Activated T-helper 17 cell treated with anti-CD3 and anti-CD28 coated beads, Interleukin-2, amount 50 U/mL, for 72 hours (primary cell): ENCODE measurements at regions not wholly inside any gene's neighbourhood (a gene's known extent, or its start where the extent isn't known, plus 50 kb on each side); places are given as distances from the start of the nearest gene placed in this dataset.
A peak's percentile ranks its signal among the peaks of the same experiment; 100 is the strongest.
"Not testable (repeated sequence)": the region's sequence is repeated elsewhere in the genome, so short reads cannot be mapped to it uniquely, and the experiment has no call there.

Experiments
- ATAC-seq: fragments of 150-1000 bp; cut with Tn5 transposase; replicated peaks from 2 replicates; pipeline ENCODE4 v1.10.0; 2021; ENCODE audit warnings: mild to moderate bottlenecking, moderate library complexity
- H3K27ac Mint-ChIP-seq: one replicate; pipeline ENCODE4 v1.8.0; 2022; ENCODE audit warnings: mixed read lengths
- H3K27me3 Mint-ChIP-seq: one replicate; pipeline ENCODE4 v1.8.0; 2022; ENCODE audit warnings: mixed read lengths
- H3K36me3 Mint-ChIP-seq: one replicate; pipeline ENCODE4 v1.8.0; 2022; ENCODE audit warnings: low read depth, mild to moderate bottlenecking, mixed read lengths
- H3K4me1 Mint-ChIP-seq: one replicate; pipeline ENCODE4 v1.8.0; 2022; ENCODE audit warnings: mixed read lengths
- H3K4me3 Mint-ChIP-seq: one replicate; pipeline ENCODE4 v1.8.0; 2022; ENCODE audit warnings: mild to moderate bottlenecking, mixed read lengths
- H3K9me3 Mint-ChIP-seq: one replicate; pipeline ENCODE4 v1.8.0; 2022; ENCODE audit warnings: mixed read lengths

DNA sequence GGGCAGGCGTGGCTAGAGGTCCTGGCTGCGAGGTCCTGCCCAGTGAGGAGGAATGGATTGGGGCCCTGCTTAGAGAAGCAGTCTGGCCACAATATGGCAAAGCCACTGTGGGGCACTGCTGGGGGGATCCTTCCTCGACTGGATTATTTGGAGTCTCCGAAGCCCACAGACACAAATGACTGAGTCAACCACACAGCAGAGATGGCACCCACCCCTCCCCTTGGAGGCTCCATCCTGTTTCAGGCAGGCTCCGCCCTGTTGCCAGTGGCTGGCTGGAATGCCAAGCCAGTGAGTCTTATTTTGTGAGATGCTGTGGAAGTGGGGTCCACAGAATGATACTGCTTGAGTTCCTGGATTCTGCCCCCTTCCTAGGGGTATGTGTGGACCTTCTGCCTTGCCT, 363.9 kb downstream of the PPP1R2C start:
- no peak for ATAC-seq
- H3K4me1 Mint-ChIP-seq: no peaks in the 10 kb centered on the region
- H3K27me3 Mint-ChIP-seq: no peaks in the 10 kb centered on the region
- no peak overlapping the region for H3K27ac Mint-ChIP-seq
- H3K4me3 Mint-ChIP-seq: no peak overlapping the region
- no peaks in the 10 kb centered on the region for H3K36me3 Mint-ChIP-seq
- no peaks in the 10 kb centered on the region for H3K9me3 Mint-ChIP-seq

DNA sequence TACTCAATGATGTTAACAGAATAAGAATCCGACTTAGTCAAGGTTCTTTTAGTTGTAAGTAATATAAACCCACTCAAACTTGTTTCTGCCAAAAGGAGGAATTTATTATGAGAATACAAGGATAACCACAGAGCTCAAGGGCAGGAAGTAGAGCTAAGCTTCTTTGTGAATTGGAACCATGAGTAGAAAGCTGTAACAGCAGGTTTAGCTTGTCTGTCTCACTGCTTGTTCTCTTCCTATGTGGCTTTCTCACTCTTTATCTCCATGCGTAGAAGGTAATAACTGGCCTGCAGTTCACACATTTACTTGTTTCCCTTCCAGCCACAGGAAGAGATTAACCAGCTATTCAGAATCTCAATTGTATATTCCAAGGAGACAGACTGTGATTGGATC, 378.3 kb downstream of the PPP1R2C start:
- H3K4me1 Mint-ChIP-seq: peaks cover 12% of the 10 kb centered on the region
- no peaks in the 10 kb centered on the region for H3K27me3 Mint-ChIP-seq
- H3K27ac Mint-ChIP-seq: peak overlapping the region; percentile 66
- H3K36me3 Mint-ChIP-seq: no peaks in the 10 kb centered on the region
- no peaks in the 10 kb centered on the region for H3K9me3 Mint-ChIP-seq
- peak overlapping the region; percentile 44 for H3K4me3 Mint-ChIP-seq
- peak; percentile 16 for ATAC-seq

DNA sequence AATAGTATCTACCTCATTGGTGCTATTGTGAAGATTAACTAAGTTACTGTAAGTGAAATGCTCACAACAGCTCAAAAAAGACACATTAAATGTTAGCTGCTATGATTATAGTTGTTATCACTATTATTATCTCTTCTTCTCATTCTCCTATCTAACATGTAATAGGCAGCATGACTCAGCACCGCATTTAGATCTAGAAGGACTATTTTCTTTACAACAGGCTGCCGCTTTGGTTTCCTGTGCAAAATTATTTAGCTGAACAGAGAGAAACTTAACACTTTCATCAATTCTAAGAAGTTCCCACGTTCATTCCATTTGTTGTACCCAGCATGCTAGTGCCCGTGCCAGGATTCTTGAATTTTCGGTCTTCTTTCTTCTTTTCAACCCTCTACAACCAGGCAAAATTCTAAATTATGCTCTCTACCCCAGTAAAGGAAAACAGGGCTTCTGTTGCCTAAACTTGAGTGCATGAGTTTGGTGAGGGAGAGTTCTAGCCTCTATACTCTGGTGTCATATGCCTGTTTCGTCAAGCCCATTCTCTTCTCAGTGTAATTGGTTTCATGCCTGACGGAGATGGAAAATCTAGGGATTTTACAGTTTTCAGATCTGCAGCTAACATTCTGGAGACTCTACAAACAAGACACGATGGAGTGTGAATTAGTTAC, 378.9 kb downstream of the PPP1R2C start:
- H3K4me3 Mint-ChIP-seq: peak overlapping the region; percentile 44
- H3K4me1 Mint-ChIP-seq: peaks cover 12% of the 10 kb centered on the region
- peak; percentile 34 for ATAC-seq
- peak overlapping the region; percentile 66 for H3K27ac Mint-ChIP-seq
- no peaks in the 10 kb centered on the region for H3K9me3 Mint-ChIP-seq
- H3K27me3 Mint-ChIP-seq: no peaks in the 10 kb centered on the region
- no peaks in the 10 kb centered on the region for H3K36me3 Mint-ChIP-seq

DNA sequence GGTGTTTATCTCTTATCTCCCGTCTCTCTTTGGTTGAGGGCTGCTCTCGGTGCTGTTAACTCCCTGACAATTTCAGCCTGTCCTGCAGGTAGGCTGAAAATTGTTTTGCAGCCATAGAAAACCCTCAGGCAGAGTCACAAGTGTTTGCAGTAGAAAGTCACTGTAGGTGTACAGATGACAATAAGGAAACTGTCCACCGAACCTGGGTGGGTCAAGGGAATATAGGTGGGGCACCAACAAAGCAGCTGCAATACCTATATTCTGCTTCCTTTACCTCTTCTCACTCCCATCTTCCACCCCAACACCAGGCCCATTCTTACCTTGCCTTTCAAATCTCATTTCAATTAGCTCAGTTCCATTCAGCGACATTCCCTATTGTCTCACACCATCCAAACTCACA, 381.8 kb downstream of the PPP1R2C start:
- ATAC-seq: no peak
- no peaks in the 10 kb centered on the region for H3K27me3 Mint-ChIP-seq

DNA sequence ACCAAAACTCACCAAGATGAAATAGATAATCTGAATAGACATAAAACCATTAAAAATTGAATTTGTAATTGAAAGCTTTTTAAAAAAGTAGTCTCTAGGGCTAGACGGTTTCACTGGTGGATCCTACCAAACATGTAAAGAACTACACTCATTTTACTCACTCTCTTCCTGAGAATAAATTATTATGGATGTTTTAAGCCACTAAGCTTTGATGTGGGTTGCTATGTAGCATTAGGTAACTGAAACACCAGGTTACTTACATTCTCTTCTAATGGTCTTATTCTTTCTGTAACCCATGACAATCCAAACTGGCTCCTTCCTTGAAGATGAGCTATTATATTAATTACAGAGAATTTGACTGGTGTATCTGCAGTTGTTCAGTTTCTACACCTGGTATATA, 385.1 kb downstream of the PPP1R2C start:
- H3K9me3 Mint-ChIP-seq: no peaks in the 10 kb centered on the region
- no peaks in the 10 kb centered on the region for H3K4me1 Mint-ChIP-seq
- H3K4me3 Mint-ChIP-seq: no peak overlapping the region
- no peaks in the 10 kb centered on the region for H3K36me3 Mint-ChIP-seq
- no peak for ATAC-seq
- no peak overlapping the region for H3K27ac Mint-ChIP-seq
- H3K27me3 Mint-ChIP-seq: no peaks in the 10 kb centered on the region

More for the DNA sequence above, 381.8 kb downstream of the PPP1R2C start:
- H3K4me3 Mint-ChIP-seq: no peak overlapping the region
- H3K36me3 Mint-ChIP-seq: no peaks in the 10 kb centered on the region
- H3K4me1 Mint-ChIP-seq: peaks cover 12% of the 10 kb centered on the region
- no peaks in the 10 kb centered on the region for H3K9me3 Mint-ChIP-seq
- H3K27ac Mint-ChIP-seq: no peak overlapping the region

DNA sequence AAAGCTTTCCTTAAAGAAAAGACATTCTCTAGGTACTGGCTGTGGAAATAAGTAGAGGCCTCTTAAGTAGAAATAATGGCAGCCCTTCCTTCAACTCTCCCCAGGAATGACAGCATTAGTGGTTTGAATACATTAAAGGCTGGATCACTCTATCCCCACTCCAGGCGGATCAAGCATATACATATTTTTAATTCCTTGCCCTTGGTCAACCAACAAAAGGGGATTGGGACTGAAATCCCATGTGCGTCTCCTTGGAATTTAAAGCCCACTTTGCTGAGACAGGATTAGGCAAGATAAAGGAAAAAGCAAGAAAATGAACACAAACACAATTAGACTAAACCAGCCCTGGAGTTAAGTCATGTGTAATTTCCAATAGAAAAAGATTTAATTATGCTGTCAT, 391.3 kb downstream of the PPP1R2C start:
- Mint-ChIP-seq H3K9me3 (no peaks in the 10 kb centered on the region), H3K27ac (no peak overlapping the region), H3K4me3 (no peak overlapping the region), H3K4me1 (no peaks in the 10 kb centered on the region), H3K27me3 (no peaks in the 10 kb centered on the region), H3K36me3 (no peaks in the 10 kb centered on the region)
- no peak for ATAC-seq

DNA sequence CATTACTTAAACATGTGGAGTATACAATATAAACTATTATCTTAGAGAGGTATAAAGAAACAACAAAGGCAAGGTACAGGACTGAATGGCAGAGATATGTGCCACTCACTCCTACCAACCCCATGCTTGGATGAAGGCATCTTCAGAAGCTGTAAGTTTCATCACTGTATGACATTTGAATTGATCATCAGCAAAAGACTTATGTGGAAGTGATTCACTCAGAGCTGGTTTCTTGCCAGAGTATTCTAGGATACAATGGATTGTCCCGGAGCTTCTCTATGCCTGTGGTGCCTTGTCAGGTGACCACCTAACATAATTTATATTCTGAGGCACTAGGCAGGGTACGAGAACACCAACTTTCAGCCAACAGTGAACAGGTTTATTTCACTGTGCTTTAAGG, 392.2 kb downstream of the PPP1R2C start:
- Mint-ChIP-seq H3K4me1 (no peaks in the 10 kb centered on the region), H3K4me3 (no peak overlapping the region), H3K27ac (no peak overlapping the region), H3K9me3 (no peaks in the 10 kb centered on the region), H3K36me3 (no peaks in the 10 kb centered on the region), H3K27me3 (no peaks in the 10 kb centered on the region)
- peak; percentile 39 for ATAC-seq

DNA sequence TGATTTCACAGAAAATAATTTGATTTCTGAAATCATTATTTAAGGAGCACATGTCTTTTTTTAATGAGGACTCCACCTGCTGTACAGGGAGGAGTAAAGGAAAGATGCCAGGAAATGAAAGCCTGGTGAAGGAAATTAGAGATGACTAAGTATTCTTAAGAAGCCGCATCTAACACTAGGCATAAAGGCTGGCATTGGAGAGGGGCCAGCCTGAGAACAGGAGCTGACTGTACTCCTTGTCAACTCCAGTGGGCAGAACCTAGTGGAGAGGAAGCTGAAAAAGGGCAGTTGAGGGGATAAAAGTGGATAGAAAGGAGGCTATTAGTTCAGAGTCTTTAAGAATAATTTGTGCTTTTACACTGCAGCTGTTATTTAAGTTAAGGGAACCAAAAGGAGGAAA, 393.0 kb downstream of the PPP1R2C start:
- no peak for ATAC-seq
- Mint-ChIP-seq H3K36me3 (no peaks in the 10 kb centered on the region), H3K27me3 (no peaks in the 10 kb centered on the region), H3K4me3 (no peak overlapping the region), H3K4me1 (no peaks in the 10 kb centered on the region), H3K9me3 (no peaks in the 10 kb centered on the region), H3K27ac (no peak overlapping the region)

DNA sequence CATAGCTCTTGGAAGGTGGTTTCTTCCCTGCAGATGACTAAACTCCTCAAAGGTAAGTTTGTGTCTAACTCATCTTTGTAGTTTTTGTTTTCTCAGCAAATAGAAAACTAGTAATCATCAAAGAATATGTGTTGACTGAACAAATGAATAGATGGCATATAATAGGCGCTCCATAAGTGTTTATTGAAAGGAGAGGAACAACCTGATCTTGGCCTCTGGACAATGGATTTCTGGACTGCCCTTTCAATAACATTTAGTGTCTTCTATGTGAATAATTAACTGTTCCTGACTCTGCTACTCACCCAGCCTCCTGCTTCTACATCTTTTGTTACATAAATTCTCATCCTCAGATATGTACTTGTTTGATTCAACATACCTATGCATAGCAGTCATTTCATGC, 399.1 kb downstream of the PPP1R2C start:
- Mint-ChIP-seq H3K4me1 (no peaks in the 10 kb centered on the region), H3K36me3 (no peaks in the 10 kb centered on the region), H3K9me3 (no peaks in the 10 kb centered on the region), H3K4me3 (no peak overlapping the region), H3K27me3 (no peaks in the 10 kb centered on the region), H3K27ac (no peak overlapping the region)
- ATAC-seq: no peak

DNA sequence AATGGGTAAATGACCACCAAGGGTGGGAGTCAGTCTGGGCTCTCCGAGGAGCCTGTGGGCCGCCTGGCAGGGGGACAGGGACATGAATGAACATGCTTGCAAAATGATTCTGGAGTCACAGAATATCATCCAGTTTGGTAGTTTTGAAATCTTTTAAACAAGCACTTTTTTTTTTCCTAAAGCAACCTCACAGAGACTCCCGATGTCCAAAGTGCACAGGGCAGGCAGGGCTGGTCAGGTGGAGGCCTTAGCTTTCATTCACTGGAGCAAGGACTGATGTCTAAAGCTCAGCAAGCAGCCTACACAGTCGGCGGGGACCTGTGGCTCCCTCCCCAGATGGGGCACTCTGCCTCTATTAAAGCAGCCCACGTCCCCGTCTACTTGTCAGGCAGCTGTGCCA, 402.9 kb downstream of the PPP1R2C start:
- Mint-ChIP-seq H3K4me3 (no peak overlapping the region), H3K27ac (no peak overlapping the region), H3K36me3 (no peaks in the 10 kb centered on the region), H3K27me3 (no peaks in the 10 kb centered on the region), H3K9me3 (no peaks in the 10 kb centered on the region), H3K4me1 (no peaks in the 10 kb centered on the region)
- ATAC-seq: no peak

DNA sequence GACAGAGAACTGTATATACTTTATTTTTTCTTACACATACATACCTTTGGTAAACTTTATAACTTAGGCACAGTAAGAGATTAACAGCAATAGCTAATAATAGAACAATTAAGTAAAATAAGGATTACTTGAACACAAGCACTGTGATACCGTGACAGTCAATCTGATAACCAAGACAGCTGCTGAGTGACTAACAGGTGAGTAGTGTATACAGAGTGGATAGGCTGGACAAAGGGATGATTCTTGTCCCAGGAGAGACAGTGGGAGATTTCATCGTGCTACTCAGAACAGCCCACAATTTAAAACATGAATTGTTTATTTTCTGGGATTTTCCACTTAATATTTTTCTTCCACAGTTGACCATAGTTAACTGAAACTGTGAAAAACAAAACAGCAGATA, 411.8 kb downstream of the PPP1R2C start:
- ATAC-seq: no peak
- no peaks in the 10 kb centered on the region for H3K36me3 Mint-ChIP-seq

DNA sequence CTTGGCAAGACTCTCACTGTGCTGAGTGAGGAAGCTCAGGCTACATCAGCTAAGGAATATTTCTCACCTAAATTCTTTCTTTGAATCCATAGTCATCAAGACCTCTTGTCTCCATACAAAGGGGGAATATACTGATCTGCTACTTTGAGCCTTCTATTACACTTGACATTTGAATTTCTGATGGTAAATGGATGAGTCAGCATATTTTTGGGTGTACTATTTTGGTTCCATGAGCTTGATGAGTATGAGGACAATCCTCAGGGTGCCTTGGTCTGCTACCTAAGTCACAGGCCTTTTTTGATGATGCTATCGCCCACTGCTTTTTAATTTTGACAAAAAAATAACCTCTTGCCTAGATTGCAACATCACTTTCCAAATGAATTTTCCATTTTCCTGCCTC, 415.7 kb downstream of the PPP1R2C start:
- no peaks in the 10 kb centered on the region for H3K4me1 Mint-ChIP-seq
- no peaks in the 10 kb centered on the region for H3K9me3 Mint-ChIP-seq
- H3K36me3 Mint-ChIP-seq: no peaks in the 10 kb centered on the region
- H3K27ac Mint-ChIP-seq: no peak overlapping the region
- no peaks in the 10 kb centered on the region for H3K27me3 Mint-ChIP-seq
- H3K4me3 Mint-ChIP-seq: no peak overlapping the region
- ATAC-seq: no peak

More for the DNA sequence above, 411.8 kb downstream of the PPP1R2C start:
- Mint-ChIP-seq H3K27me3 (no peaks in the 10 kb centered on the region), H3K9me3 (no peaks in the 10 kb centered on the region), H3K4me3 (no peak overlapping the region), H3K27ac (no peak overlapping the region), H3K4me1 (no peaks in the 10 kb centered on the region)

DNA sequence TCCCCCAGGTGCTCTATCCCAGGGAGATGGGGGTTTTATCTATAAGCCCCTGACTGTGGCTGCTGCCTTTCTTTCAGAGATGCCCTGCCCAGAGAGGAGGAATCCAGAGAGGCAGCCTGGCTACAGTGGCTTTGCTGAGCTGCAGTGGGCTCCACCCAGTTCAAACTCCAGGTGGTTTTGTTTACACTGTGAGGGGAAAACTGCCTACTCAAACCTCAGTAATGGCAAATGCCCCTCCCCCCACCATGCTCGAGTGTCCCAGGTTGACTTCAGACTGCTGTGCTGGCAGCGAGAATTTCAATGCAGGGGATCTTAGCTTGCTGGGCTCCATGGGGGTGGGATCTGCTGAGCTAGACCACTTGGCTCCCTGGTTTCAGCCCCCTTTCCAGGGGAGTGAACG, 419.6 kb upstream of the CASK start:
- H3K27ac Mint-ChIP-seq, ATAC-seq, H3K36me3 Mint-ChIP-seq, H3K4me3 Mint-ChIP-seq, H3K4me1 Mint-ChIP-seq, H3K27me3 Mint-ChIP-seq, H3K9me3 Mint-ChIP-seq: not testable (repeated sequence)
